PC-9 (cell line): ENCODE measurements at regions not wholly inside any gene's neighbourhood (a gene's known extent, or its start where the extent isn't known, plus 50 kb on each side); places are given as distances from the start of the nearest gene placed in this dataset.

ENCODE experiments used
- BruUV-seq: library from RNA; stranded (reverse); fragments of 400-500 nt; replicated peaks from 2 replicates; lab custom pipeline; 2021; lab: Mats Ljungman, UMichigan
- CTCF ChIA-PET: fragments of 300-600 bp; sonication (Branson Sonifier 250); formaldehyde crosslinking; loops from one replicate; lab custom pipeline; 2022; ENCODE audit warnings: antibody characterized with exemption; lab: Charles Lee
- POLR2A ChIA-PET: fragments of 300-600 bp; sonication (Branson Sonifier 250); formaldehyde crosslinking; loops from one replicate; lab custom pipeline; 2022; ENCODE audit warnings: antibody characterized with exemption; ENCODE audit not compliant: unreplicated experiment; lab: Charles Lee
- DNase-seq, 2 experiments: peaks; one replicate each; pipeline versions ENCODE4 v3.0.0 to v3.0.0-alpha.2; 2015 to 2022; ENCODE audit warnings: mixed read lengths in 1 of 2
- H2AFZ ChIP-seq: fragments of 200-600 bp; sonication (generic); 2 replicates; pipeline ENCODE4 v1.8.1; 2017; ENCODE audit warnings: antibody characterized with exemption
- H3F3A ChIP-seq: fragments of 200-600 bp; sonication (generic); 2 replicates; pipeline ENCODE4 v1.8.1; 2017; ENCODE audit warnings: antibody characterized with exemption, mild to moderate bottlenecking, low read depth; ENCODE audit not compliant: insufficient read depth
- H3K27ac ChIP-seq: fragments of 200-600 bp; sonication (generic); 2 replicates; pipeline ENCODE4 v1.6.1; 2016; ENCODE audit warnings: mixed run types
- H3K27me3 ChIP-seq: fragments of 200-600 bp; sonication (generic); 2 replicates; pipeline ENCODE4 v1.6.1; 2016; ENCODE audit warnings: low read depth, mixed run types; ENCODE audit not compliant: insufficient read depth
- H3K36me3 ChIP-seq: fragments of 200-600 bp; sonication (generic); 2 replicates; pipeline ENCODE4 v1.6.1; 2016; ENCODE audit warnings: low read depth, mixed run types
- H3K4me1 ChIP-seq: fragments of 200-600 bp; sonication (generic); replicated peaks from 2 replicates; pipeline ENCODE4 v1.6.1; 2016; ENCODE audit warnings: mixed run types; ENCODE audit not compliant: insufficient read depth
- H3K4me2 ChIP-seq: fragments of 200-600 bp; sonication (generic); 2 replicates; pipeline ENCODE4 v1.6.1; 2017; ENCODE audit warnings: mixed run types
- H3K4me3 ChIP-seq: fragments of 200-600 bp; sonication (generic); 2 replicates; pipeline ENCODE4 v1.6.1; 2016; ENCODE audit warnings: mixed run types
- H3K79me2 ChIP-seq: fragments of 200-600 bp; sonication (generic); 2 replicates; pipeline ENCODE4 v1.6.1; 2017; ENCODE audit warnings: low read depth, mixed run types
- H3K9me2 ChIP-seq: fragments of 200-600 bp; sonication (generic); 2 replicates; pipeline ENCODE4 v1.8.1; 2017; ENCODE audit warnings: mild to moderate bottlenecking; ENCODE audit not compliant: insufficient read depth
- H3K9me3 ChIP-seq: fragments of 200-600 bp; sonication (generic); 2 replicates; pipeline ENCODE4 v1.8.1; 2016; ENCODE audit warnings: low read depth; ENCODE audit not compliant: insufficient read depth
- H4K20me1 ChIP-seq: fragments of 200-600 bp; sonication (generic); 2 replicates; pipeline ENCODE4 v1.8.1; 2017; ENCODE audit not compliant: insufficient read depth
- EZH2 ChIP-seq: fragments of 200-600 bp; sonication (generic); IDR thresholded peaks from 2 replicates; pipeline ENCODE4 v1.8.0; 2017; ENCODE audit warnings: antibody characterized with exemption, low read depth
- intact Hi-C: fragments of 100-400 bp; cut with micrococcal nuclease; formaldehyde crosslinking; loops from one replicate; pipeline ENCODE4 v1.10.0; 2022; ENCODE audit not compliant: unreplicated experiment
- TF ChIP-seq, protein P1 (sequence below): fragments of 200-600 bp; sonication (generic); conservative IDR thresholded peaks from 2 replicates; pipeline ENCODE4 v1.6.1; 2017; ENCODE audit warnings: mixed run types, antibody characterized with exemption, mild to moderate bottlenecking, moderate library complexity

DNA sequence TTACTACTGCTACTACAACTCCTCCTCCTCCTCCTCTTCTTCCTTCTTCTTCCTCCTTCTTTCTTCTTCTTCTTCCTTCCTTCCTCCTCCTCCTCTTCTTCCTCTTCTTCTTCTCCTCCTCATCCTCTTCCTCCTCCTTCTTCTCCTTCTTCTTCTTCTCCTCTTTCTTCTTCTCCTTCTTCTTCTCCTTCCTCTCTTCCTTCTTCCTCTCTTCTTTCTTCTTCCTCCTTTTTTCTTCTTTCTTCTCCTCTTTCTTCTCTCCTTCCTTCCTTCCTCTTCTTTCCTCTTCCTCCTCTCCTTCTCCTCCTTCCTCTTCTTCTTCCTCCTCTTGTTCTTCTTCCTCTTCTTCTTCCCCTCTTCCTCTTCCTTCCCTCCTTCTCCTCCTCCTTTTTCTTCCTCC is 94.7 kb upstream of the MYO16 start:
- H3F3A ChIP-seq = no peaks in the 10 kb centered on the region
- no peak for TF ChIP-seq EZH2
- TF ChIP-seq, protein P1, sequence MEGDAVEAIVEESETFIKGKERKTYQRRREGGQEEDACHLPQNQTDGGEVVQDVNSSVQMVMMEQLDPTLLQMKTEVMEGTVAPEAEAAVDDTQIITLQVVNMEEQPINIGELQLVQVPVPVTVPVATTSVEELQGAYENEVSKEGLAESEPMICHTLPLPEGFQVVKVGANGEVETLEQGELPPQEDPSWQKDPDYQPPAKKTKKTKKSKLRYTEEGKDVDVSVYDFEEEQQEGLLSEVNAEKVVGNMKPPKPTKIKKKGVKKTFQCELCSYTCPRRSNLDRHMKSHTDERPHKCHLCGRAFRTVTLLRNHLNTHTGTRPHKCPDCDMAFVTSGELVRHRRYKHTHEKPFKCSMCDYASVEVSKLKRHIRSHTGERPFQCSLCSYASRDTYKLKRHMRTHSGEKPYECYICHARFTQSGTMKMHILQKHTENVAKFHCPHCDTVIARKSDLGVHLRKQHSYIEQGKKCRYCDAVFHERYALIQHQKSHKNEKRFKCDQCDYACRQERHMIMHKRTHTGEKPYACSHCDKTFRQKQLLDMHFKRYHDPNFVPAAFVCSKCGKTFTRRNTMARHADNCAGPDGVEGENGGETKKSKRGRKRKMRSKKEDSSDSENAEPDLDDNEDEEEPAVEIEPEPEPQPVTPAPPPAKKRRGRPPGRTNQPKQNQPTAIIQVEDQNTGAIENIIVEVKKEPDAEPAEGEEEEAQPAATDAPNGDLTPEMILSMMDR = no peak
- BruUV-seq = no TSS peak
- DNase-seq = no peak
- no peaks in the 10 kb centered on the region for H3K9me2 ChIP-seq
- no peak overlapping the region for H3K4me2 ChIP-seq
- POLR2A ChIA-PET = no interaction called here
- no peaks in the 10 kb centered on the region for H3K9me3 ChIP-seq
- no peaks in the 10 kb centered on the region for H3K4me1 ChIP-seq
- CTCF ChIA-PET = no interaction called here
- no peaks in the 10 kb centered on the region for H4K20me1 ChIP-seq
- H3K27ac ChIP-seq = no peak overlapping the region
- no peak overlapping the region for H3K4me3 ChIP-seq
- intact Hi-C loops = no loop called here
- H2AFZ ChIP-seq = no peak overlapping the region
- H3K27me3 ChIP-seq = no peaks in the 10 kb centered on the region; the same call in 1 of the 2 replicates
- no peaks in the 10 kb centered on the region for H3K36me3 ChIP-seq
- H3K79me2 ChIP-seq = no peaks in the 10 kb centered on the region

DNA sequence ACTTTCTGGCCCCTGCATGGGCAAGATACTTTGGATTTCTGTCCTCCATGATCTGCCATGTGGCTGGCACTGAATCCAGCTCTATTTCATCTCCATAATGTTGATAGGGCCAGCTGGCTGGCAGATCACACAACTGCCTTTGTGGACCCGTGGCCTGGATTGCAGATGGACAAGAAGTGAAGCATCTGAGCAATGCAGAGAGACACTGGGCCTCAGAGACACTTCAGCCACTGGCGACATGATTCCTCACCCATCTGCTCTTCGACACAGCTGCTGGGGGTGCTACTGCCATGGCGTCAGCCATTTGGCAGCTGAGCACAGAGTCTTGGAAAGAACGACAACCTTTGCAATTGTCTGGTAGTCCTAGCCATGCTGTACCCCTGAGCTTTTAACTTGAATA is 79.5 kb upstream of the MYO16 start:
- H3K27me3 ChIP-seq = peaks cover 66% of the 10 kb centered on the region
- ChIA-PET CTCF (no interaction called here), POLR2A (no interaction called here)
- intact Hi-C loops = no loop called here
- no peaks in the 10 kb centered on the region for H3K79me2 ChIP-seq
- no peaks in the 10 kb centered on the region for H3K9me3 ChIP-seq
- no peaks in the 10 kb centered on the region for H3K36me3 ChIP-seq
- H3K27ac ChIP-seq = no peak overlapping the region
- no peaks in the 10 kb centered on the region for H3K4me1 ChIP-seq
- TF ChIP-seq EZH2 = no peak
- TF ChIP-seq, protein P1 = no peak
- no peak overlapping the region for H3K4me2 ChIP-seq
- DNase-seq = no peak
- no TSS peak for BruUV-seq
- H3K4me3 ChIP-seq = no peak overlapping the region
- no peak overlapping the region for H2AFZ ChIP-seq
- H4K20me1 ChIP-seq = no peaks in the 10 kb centered on the region; the same call in 1 of the 2 replicates
- H3F3A ChIP-seq = no peaks in the 10 kb centered on the region
- no peaks in the 10 kb centered on the region for H3K9me2 ChIP-seq

DNA sequence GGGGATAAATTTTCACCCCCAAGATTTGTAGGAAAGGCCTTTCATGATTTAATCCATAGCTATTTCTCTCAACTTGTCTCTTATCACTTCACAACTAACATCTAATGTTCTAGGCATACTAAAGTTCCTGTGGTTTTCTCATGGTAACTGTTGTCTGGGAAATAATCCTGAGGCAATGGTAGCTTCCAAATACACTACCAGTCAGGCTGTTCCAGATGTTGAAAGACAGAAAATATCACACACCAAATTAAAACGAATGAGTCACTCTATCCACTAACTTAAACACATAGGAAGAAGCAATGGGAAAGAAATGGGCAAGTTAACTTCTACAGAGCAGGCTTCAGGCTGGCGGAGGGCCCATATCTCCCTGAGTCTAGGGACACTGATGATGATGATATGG is 77.7 kb upstream of the MYO16 start:
- Histone ChIP-seq H3K79me2 (no peaks in the 10 kb centered on the region), H3F3A (no peaks in the 10 kb centered on the region), H2AFZ (no peak overlapping the region), H3K4me3 (no peak overlapping the region), H3K9me3 (no peaks in the 10 kb centered on the region), H3K27me3 (peaks cover 65% of the 10 kb centered on the region), H3K4me1 (no peaks in the 10 kb centered on the region), H3K9me2 (no peaks in the 10 kb centered on the region), H3K27ac (no peak overlapping the region), H3K36me3 (no peaks in the 10 kb centered on the region), H4K20me1 (no peaks in the 10 kb centered on the region; the same call in 1 of the 2 replicates), H3K4me2 (no peak overlapping the region)
- TF ChIP-seq, protein P1 = no peak
- TF ChIP-seq EZH2 = no peak
- intact Hi-C loops = no loop called here
- DNase-seq = no peak
- no TSS peak for BruUV-seq
- CTCF ChIA-PET = no interaction called here
- POLR2A ChIA-PET = no interaction called here
